HFFc6 (cell line): ENCODE measurements at regions not wholly inside any gene's neighbourhood (a gene's known extent, or its start where the extent isn't known, plus 50 kb on each side); places are given as distances from the start of the nearest gene placed in this dataset.

Experiments used
- DNase-seq: peaks from one replicate; pipeline ENCODE4 v3.0.0-alpha.2; 2018
- H3K27ac Mint-ChIP-seq: 2 replicates; pipeline ENCODE4 v1.8.0; 2020; ENCODE audit warnings: mild to moderate bottlenecking, mixed read lengths
- H3K27me3 Mint-ChIP-seq: 2 replicates; pipeline ENCODE4 v1.8.0; 2021; ENCODE audit warnings: mild to moderate bottlenecking, moderate library complexity, mixed read lengths; ENCODE audit not compliant: insufficient read depth
- H3K36me3 Mint-ChIP-seq: 2 replicates; pipeline ENCODE4 v1.8.0; 2021; ENCODE audit warnings: low read depth, mixed read lengths
- H3K4me1 Mint-ChIP-seq: 2 replicates; pipeline ENCODE4 v1.8.0; 2020; ENCODE audit warnings: low read depth, mixed read lengths
- H3K4me3 Mint-ChIP-seq: 2 replicates; pipeline ENCODE4 v1.8.0; 2020; ENCODE audit warnings: mild to moderate bottlenecking, moderate library complexity, mixed read lengths
- H3K9me3 Mint-ChIP-seq: 2 replicates; pipeline ENCODE4 v1.8.0; 2020; ENCODE audit warnings: mild to moderate bottlenecking, mixed read lengths
- TF ChIP-seq, protein P1 (sequence below): fragments of 200-600 bp; sonication (generic); IDR thresholded peaks from 2 replicates; pipeline ENCODE4 v1.5.0; 2021; ENCODE audit warnings: antibody characterized with exemption, mild to moderate bottlenecking

DNA sequence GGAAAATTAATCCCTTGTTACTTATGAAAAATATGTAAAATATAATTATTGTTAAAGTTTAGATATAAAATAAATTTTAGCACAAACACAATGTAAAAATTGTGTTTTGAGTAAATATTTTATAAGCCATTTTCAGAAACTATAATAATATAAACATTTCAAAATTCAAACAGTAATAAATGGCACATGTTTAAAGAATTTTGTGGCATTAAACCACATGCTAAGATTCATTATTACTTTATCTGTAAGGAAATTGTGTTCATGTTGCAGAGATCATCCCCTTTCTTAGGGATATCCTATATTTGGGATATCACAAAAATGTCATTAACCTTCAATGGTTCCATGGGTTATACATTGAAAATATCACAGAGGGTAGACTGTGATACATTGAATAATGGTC is 1044.3 kb downstream of the AMY1C start:
- no peak for DNase-seq
- Mint-ChIP-seq H3K27me3 (no peaks in the 10 kb centered on the region), H3K9me3 (peaks cover 6% of the 10 kb centered on the region), H3K27ac (no peak overlapping the region), H3K4me3 (no peak overlapping the region), H3K36me3 (no peaks in the 10 kb centered on the region), H3K4me1 (no peaks in the 10 kb centered on the region)
- TF ChIP-seq, protein P1, sequence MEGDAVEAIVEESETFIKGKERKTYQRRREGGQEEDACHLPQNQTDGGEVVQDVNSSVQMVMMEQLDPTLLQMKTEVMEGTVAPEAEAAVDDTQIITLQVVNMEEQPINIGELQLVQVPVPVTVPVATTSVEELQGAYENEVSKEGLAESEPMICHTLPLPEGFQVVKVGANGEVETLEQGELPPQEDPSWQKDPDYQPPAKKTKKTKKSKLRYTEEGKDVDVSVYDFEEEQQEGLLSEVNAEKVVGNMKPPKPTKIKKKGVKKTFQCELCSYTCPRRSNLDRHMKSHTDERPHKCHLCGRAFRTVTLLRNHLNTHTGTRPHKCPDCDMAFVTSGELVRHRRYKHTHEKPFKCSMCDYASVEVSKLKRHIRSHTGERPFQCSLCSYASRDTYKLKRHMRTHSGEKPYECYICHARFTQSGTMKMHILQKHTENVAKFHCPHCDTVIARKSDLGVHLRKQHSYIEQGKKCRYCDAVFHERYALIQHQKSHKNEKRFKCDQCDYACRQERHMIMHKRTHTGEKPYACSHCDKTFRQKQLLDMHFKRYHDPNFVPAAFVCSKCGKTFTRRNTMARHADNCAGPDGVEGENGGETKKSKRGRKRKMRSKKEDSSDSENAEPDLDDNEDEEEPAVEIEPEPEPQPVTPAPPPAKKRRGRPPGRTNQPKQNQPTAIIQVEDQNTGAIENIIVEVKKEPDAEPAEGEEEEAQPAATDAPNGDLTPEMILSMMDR, result no peak

DNA sequence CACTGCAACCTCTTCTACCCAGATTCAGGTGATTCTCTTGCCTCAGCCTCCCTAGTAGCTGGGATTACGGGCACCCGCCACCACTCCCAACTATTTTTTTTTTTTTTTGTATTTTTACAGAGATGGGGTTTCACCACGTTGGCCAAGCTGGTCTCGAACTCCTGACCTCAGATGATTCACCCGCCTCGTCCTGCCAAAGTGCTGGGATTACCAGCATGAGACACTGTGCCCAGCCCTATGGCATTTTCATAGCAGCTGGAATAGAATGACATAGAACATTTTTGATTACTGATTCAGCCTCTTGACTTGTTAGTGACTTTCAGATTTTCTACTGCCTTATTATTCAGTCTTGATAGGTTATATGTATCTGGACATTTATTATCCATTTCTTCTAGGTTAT is 1046.2 kb downstream of the AMY1C start:
- no peaks in the 10 kb centered on the region for H3K4me1 Mint-ChIP-seq
- H3K27me3 Mint-ChIP-seq, result no peaks in the 10 kb centered on the region
- peaks cover 6% of the 10 kb centered on the region for H3K9me3 Mint-ChIP-seq
- H3K36me3 Mint-ChIP-seq, result no peaks in the 10 kb centered on the region
- H3K4me3 Mint-ChIP-seq, result no peak overlapping the region
- no peak for DNase-seq
- TF ChIP-seq, protein P1, result no peak
- no peak overlapping the region for H3K27ac Mint-ChIP-seq

DNA sequence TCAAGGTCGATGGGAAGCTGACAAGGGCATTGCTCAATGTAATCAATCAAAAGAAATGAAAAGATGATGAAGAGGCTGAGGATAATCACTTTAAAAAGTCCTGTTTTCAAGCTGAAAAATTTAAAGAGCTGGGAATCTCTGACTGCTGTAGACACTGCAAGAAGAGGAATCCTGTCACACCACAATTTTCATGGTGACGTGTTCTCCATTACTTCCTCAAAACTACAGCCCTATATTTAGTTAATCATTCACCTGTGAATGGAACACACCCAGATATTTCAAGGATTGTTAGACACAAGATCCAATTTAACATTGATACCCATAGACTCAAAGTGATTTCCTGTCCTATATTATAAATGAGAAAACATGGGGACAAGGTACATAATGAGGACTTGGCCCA is 1048.3 kb downstream of the AMY1C start:
- Mint-ChIP-seq H3K27me3 (no peaks in the 10 kb centered on the region), H3K4me3 (no peak overlapping the region), H3K36me3 (no peaks in the 10 kb centered on the region), H3K27ac (no peak overlapping the region), H3K4me1 (no peaks in the 10 kb centered on the region), H3K9me3 (peaks cover 6% of the 10 kb centered on the region)
- TF ChIP-seq, protein P1, result no peak
- DNase-seq, result no peak

DNA sequence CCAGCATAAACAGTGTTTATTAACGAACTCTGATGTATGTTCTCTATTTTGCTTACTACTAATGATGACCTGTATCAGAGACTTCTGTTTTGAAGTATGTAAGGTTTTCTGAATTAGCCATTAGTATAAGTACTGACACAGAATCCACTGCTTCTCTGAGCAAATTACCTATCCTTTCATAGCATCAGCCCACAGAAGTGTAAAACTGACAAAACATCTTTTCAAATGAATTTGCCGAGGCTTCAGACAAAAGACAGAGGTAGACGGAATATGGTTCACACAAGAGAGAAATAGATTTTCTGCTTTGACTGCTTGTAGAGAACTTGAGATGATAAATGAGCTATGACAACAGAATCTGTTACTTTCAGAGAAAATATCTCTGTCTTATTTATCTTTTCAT is 1051.6 kb downstream of the AMY1C start:
- Mint-ChIP-seq H3K36me3 (no peaks in the 10 kb centered on the region), H3K4me1 (no peaks in the 10 kb centered on the region), H3K27ac (no peak overlapping the region), H3K4me3 (no peak overlapping the region), H3K9me3 (peaks cover 7% of the 10 kb centered on the region), H3K27me3 (no peaks in the 10 kb centered on the region)
- TF ChIP-seq, protein P1, result no peak
- no peak for DNase-seq

DNA sequence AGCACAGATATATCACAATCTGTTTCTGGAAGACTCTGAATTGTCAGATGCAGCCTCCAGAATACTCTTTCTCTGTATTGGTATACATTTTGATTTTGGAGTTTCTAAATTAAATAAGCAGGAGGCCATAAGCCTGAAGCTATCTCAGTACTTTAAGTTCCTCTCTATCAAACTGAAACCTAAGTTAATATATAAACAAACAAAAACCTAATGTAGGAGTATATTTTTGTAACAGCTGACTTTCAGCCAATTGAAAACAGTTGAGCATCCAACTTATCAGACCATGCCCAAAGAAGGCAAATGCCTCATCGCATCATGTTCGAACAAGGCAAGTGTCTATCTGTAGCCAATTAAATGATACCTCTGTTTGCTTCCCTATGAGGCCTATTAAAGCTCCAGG is 1054.4 kb downstream of the AMY1C start:
- H3K4me3 Mint-ChIP-seq, result no peak overlapping the region
- no peaks in the 10 kb centered on the region for H3K4me1 Mint-ChIP-seq
- TF ChIP-seq, protein P1, result no peak
- H3K27me3 Mint-ChIP-seq, result no peaks in the 10 kb centered on the region; the same call in 1 of the 2 replicates
- no peaks in the 10 kb centered on the region for H3K36me3 Mint-ChIP-seq
- H3K9me3 Mint-ChIP-seq, result peaks cover 3% of the 10 kb centered on the region; the same call in 1 of the 2 replicates
- no peak overlapping the region for H3K27ac Mint-ChIP-seq
- DNase-seq, result no peak

DNA sequence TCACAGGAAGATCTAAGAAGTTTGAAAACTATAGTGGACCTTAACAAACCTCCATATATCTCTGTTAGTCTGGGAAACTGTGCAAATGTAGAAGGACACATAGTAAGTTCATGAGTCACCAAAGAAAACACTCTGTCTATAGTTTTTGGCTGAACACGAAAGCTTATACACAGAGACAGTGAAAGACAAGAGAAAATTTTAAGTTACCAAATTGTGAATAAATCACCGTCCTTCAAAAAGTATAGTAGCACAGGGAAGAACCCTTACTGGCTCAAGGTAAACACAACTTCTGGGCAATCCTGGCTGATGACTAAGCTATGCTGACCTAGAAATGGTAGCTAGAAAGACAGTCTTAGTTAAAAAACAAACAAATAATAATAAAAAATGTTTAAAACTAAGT is 1057.9 kb downstream of the AMY1C start:
- H3K27me3 Mint-ChIP-seq, result no peaks in the 10 kb centered on the region; the same call in 1 of the 2 replicates
- DNase-seq, result no peak
- H3K4me1 Mint-ChIP-seq, result no peaks in the 10 kb centered on the region
- no peaks in the 10 kb centered on the region for H3K36me3 Mint-ChIP-seq
- no peak overlapping the region for H3K27ac Mint-ChIP-seq
- no peak overlapping the region for H3K4me3 Mint-ChIP-seq
- H3K9me3 Mint-ChIP-seq, result peaks cover 8% of the 10 kb centered on the region; the same call in 1 of the 2 replicates
- TF ChIP-seq, protein P1, result no peak
